ENCODE measurements at regions not wholly inside any gene's neighbourhood (a gene's known extent, or its start where the extent isn't known, plus 50 kb on each side); places are given as distances from the start of the nearest gene placed in this dataset.
"Not testable (repeated sequence)": the region's sequence is repeated elsewhere in the genome, so short reads cannot be mapped to it uniquely, and the experiment has no call there.

GRCh38 chr18:70558371-70558770, 269.5 kb downstream of the SOCS6 start:
- ATAC-seq = no peak

GRCh38 chr18:70554854-70555445, 266.1 kb downstream of the SOCS6 start:
- ATAC-seq = no peak

DNA sequence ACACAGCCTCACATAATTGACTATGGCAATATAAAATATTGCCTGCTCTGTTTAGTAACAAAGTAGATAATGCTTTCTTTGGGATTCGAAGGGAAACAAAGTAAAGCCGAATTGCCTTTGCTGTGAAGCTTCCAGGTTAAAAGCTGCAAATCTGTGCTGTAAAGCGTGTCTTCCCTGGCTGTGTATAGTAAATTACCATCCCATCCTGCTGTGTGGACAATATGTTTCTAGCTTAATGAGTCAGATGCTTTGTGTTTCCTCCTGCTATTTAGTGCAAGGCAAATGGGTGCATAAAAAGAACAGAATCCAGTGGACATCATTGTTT, 265.1 kb downstream of the SOCS6 start:
- ATAC-seq = no peak

- ATAC-seq = no peak
Measured at GRCh38 chr18:70553245-70553935, 264.5 kb downstream of the SOCS6 start.

- no peak for ATAC-seq
Measured at GRCh38 chr18:70536370-70537062, 247.7 kb downstream of the SOCS6 start.

GRCh38 chr18:70535041-70535440, 246.2 kb downstream of the SOCS6 start:
- no peak for ATAC-seq

DNA sequence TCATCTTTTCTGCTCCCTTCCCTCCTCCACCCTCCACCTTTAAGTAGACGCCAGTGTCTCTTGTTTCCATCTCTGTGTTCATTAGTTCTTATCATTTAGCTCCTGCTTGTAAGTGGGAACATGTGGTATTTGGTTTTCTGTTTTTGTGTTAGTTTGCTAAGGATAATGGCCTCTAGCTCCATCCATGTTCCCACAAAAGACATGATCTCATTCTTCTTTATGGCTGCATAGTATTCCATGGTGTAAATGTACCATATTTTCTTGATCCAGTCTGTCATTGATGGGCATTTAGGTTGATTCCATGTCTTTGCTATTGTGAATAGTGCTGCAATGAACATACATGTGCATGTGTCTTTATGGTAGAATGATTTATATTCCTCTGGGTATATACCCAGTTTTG, 236.5 kb downstream of the SOCS6 start:
- ATAC-seq = not testable (repeated sequence)

DNA sequence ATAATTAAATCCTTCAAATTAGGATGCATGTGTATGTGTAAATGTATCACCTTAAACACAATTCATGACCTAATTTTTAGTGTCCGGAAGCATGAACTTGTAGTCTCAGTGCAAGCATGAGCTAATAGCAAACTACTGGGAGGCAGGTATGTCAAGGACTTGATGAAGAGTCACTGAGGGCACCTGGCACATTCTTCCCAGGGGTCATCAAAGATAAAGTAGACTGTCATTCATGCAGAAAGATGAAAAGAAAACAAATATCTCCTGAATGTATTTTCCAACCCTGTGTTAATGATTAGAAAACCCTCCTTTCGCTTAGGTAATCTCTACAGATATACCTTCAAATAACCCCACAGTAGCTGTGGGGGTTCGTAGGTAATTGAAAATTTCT, 234.9 kb downstream of the SOCS6 start:
- ATAC-seq = no peak

- ATAC-seq = no peak
Measured at GRCh38 chr18:70523035-70523791, 234.4 kb downstream of the SOCS6 start.

DNA sequence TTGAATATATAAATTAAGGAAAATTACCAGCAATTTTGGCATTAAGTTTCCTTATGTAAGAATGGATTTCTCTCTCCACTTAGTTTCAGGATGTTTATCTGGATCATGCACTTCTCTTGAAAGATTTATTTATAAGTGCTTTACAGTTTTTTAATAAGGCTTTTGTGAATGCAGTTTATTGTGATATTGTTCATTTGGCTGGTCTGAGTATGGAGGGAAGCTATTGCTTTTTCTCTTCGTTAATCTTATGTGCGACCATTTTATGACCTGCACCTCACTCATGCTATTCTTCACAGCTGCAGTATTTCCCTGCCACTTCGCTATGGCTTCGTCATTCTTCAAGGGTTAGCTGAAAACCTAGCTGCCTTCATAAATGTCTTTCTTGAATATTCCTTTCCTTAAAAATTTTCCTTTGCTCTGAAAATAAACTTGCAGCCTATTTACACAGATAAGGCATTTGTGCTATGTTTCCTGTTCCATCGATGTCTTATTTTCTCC, 233.4 kb downstream of the SOCS6 start:
- ATAC-seq = no peak

GRCh38 chr18:70520867-70521266, 232.0 kb downstream of the SOCS6 start:
- no peak for ATAC-seq

GRCh38 chr18:70513502-70514171, 224.8 kb downstream of the SOCS6 start:
- ATAC-seq = no peak

DNA sequence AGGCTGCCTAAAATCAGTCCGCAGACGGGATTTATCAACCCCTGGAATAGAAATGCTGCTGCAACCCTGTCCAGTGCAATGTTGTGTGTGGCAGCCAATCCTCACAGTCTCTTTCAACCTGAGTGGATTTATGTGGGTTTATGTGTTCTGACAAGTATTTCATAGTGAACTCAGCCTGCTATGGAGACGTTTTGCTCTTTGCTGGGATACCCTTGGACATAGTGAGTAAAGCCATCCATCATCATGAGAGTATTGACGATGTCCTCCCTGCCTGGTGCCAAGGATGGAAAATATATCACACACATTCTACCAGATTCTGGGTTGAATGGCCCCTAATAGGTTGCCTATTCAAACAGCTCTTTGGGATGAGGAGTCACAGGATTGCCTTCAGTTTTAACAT, 219.1 kb downstream of the SOCS6 start:
- ATAC-seq = no peak

DNA sequence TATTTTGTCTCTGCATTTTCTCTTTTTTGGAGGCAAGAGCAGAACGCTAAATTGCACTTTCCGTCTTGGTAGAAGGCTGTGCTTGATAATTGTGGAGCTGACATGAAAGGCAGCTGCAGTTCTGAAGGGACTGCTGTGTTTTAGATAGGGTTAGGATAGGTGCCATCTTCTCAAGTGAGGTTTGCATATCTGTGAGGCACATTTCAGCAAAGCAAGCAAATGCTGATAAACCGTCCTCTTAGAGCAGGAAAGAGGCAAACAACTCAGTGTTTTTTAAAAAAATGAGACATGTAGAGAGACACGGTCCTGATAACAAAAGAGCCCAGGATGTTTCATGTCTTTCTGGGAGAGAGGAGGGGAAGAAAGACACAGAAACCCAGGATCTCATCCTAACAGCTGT, 217.7 kb downstream of the SOCS6 start:
- no peak for ATAC-seq

DNA sequence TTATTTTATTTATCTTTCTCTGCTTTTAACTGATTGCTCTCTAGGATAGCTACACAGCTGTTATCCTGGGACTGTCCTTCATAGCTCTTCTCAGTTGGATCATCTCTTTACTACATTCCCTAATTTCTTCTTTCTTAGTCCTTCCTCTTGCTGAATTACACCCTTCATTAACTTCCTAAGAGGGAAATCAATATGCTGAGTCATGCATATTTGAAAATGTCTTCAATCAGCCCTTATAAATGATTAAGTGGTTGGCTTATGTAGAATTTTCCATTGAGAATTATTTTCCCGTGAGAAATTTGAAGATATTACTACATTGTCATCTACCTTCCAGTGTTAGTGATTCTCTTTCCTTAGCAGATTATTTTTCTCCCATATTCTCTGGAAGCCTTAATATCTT, 214.2 kb downstream of the SOCS6 start:
- no peak for ATAC-seq

GRCh38 chr18:70501358-70501757, 212.5 kb downstream of the SOCS6 start:
- ATAC-seq = no peak

DNA sequence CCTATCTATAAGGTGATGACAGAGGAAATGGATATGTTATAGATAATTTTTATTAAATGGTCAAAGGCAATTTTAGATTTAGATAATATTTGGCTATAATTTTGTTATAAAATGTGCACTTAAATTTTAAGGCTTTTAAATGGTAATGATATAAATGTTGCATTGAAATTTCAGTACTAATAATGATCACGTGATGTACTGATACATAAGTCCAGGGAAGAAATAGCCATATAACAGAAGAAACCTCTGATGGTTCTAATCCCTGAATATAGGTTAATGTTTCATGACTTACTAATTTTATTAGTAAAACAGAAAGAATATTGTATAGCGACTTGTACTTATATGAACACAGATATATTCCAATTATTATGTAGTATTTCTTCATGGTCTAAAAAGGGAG, 211.9 kb downstream of the SOCS6 start:
- ATAC-seq = no peak

- peak; percentile 35 for ATAC-seq
Measured at GRCh38 chr18:70499218-70499691, 210.4 kb downstream of the SOCS6 start.

GRCh38 chr18:70496353-70497294, 207.8 kb downstream of the SOCS6 start:
- ATAC-seq = no peak

DNA sequence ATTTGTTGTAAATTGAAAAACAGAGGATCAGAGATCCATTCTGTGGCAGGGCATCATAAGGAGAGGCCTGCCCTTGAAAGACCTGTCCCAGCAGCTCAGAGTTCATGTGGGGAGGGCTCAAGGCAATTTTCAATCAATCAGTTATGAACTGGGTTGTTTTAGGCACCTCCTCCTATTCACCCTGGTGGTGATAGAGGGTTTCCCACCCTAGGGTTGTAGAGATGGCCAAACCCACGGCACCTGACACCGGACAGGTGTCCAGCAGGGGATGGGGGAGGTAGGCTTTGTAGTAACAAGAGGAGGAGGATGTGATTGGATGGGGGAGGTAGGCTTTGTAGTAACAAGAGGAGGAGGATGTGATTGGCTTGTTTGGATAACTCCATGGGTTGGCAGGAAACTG, 205.7 kb downstream of the SOCS6 start:
- ATAC-seq = no peak

DNA sequence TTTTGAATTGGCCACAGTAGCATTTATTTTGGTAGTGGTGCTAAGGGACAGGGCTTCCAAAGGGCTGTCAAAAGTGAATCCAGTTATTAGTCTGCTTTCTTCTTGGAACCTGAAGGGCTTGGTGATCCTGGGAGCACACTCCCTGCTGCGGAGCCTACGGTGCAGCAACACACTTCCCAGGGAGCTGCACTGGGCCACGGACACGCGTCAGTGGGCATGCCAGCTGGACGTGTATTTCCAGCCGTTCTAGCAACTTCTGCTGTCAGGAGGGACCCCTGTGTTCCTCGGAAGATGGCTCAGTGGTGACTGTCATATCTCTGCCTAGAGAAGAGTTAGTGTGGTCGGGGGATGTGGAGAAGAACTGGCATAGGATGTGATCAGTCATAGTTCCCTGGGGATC, 204.6 kb downstream of the SOCS6 start:
- ATAC-seq = no peak
